Omental fat pad (tissue), 3 donors: ENCODE measurements at regions not wholly inside any gene's neighbourhood (a gene's known extent, or its start where the extent isn't known, plus 50 kb on each side); places are given as distances from the start of the nearest gene placed in this dataset.
"Not testable (repeated sequence)": the region's sequence is repeated elsewhere in the genome, so short reads cannot be mapped to it uniquely, and the experiment has no call there.

Source experiments
- ATAC-seq: fragments of 150-250 bp; one replicate; pipeline ENCODE4 v1.9.1; 2016; ENCODE audit warnings: mild to moderate bottlenecking, moderate library complexity; ENCODE audit not compliant: low FRiP score
- DNase-seq: peaks from one replicate; pipeline ENCODE4 v3.0.0-alpha.2; 2019; ENCODE audit warnings: low spot score
- CTCF ChIP-seq, 3 donors: fragments of 450-650 bp; IDR thresholded peaks; one replicate each; pipeline ENCODE4 v1.5.1; 2016 to 2017; ENCODE audit warnings: antibody characterized with exemption in 3 of 3, mild to moderate bottlenecking in 3 of 3, moderate library complexity in 2 of 3

DNA sequence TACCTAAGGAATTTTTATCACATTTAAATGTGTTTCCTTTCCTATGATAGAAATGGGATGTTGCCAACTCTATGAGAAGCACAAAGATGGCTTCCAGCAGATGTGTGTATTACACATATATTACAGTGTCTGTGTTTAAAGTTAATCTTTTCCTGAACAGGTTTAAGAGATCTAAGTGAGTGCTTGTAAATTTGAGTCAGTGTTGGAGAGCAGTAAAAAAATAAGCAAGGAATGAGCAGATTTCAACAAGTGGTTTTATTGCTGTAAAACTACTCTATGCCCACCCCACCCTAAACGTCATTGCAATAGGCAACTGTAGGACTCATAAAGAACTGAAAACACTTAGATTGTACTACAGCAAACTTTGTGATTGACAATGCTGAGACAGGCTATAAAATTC, 248.7 kb downstream of the KLF5 start:
- no peak for TF ChIP-seq CTCF (IDR thresholded peaks at IDR 0.05)
- ATAC-seq: no peak
- no peak for DNase-seq

DNA sequence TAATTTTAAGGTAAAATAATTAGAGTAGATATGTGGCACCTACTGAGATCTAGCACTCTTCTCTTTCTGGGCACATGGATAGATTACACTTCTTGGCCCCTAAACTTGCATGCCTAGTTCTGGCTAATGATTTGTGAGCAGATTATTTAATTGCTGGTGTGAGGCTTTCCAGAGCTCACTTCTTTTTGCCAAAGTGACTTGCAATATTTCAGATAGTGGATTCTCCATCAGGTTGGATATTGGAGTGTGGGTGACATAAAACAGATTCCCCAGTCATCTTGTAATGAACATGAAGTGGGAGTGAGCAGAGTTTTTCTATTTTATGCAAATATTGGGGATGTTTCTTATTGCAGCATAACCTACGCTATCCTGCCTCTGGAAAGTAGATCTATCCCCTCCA, 247.9 kb downstream of the KLF5 start:
- TF ChIP-seq CTCF (IDR thresholded peaks at IDR 0.05): no peak
- ATAC-seq (no peak), DNase-seq (no peak)

- no peak for TF ChIP-seq CTCF (IDR thresholded peaks at IDR 0.05)
- no peak for ATAC-seq
- DNase-seq: no peak
These were observed 245.6 kb downstream of the KLF5 start for GRCh38 chr13:73304442-73304841.

GRCh38 chr13:73303851-73304250, 245.0 kb downstream of the KLF5 start:
- DNase-seq (no peak), ATAC-seq (no peak)
- TF ChIP-seq CTCF (IDR thresholded peaks at IDR 0.05): no peak

DNA sequence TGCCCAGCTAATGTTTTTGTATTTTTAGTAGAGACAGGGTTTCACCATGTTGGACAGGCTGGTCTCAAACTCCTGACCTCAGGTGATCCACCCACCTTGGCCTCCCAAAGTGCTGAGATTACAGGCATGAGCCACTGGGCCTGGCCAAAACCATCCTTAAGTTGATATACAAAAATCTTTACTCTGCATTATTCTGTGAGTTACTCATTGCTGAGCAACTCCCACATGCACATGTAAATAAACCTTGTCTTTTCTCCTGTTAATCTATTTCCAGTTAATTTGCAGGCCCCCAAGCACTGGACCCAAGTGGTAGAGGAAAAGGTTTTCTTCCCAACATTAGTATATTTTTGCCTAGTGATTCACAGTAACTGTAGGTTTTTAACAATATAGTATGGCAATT, 242.8 kb downstream of the KLF5 start:
- ATAC-seq, DNase-seq: not testable (repeated sequence)

GRCh38 chr13:73300718-73301425, 242.1 kb downstream of the KLF5 start:
- ATAC-seq: no peak

GRCh38 chr13:73299787-73300186, 241.0 kb downstream of the KLF5 start:
- DNase-seq (no peak), ATAC-seq (no peak)
- no peak for TF ChIP-seq CTCF (IDR thresholded peaks at IDR 0.05)

More at GRCh38 chr13:73300718-73301425, 242.1 kb downstream of the KLF5 start:
- no peak for DNase-seq
- no peak for TF ChIP-seq CTCF (IDR thresholded peaks at IDR 0.05)
